Aorta (tissue), 5 donors: ENCODE measurements at regions not wholly inside any gene's neighbourhood (a gene's known extent, or its start where the extent isn't known, plus 50 kb on each side); places are given as distances from the start of the nearest gene placed in this dataset.

ENCODE experiments used
- ATAC-seq: fragments of 200-7000 bp; cut with Tn5 transposase; one replicate; pipeline ENCODE4 v1.9.1; 2022; ENCODE audit warnings: moderate library complexity; ENCODE audit not compliant: low FRiP score
- DNase-seq, 2 donors: peaks; one replicate each; pipeline ENCODE4 v3.0.0-alpha.2; 2020
- H3K27ac ChIP-seq, 2 donors: one replicate each; pipeline ENCODE4 v1.5.1; 2013; ENCODE audit warnings: low read length in 2 of 2, mild to moderate bottlenecking in 2 of 2, moderate library complexity in 2 of 2, control low read depth in 1 of 2, inconsistent platforms in 1 of 2, low read depth in 1 of 2
- H3K27me3 ChIP-seq, 2 donors: one replicate each; pipeline ENCODE4 v1.6.1; 2013; ENCODE audit warnings: control low read depth in 1 of 2, low read length in 1 of 2, mild to moderate bottlenecking in 1 of 2, moderate library complexity in 1 of 2; ENCODE audit not compliant: insufficient read depth in 2 of 2, control insufficient read depth in 1 of 2
- H3K36me3 ChIP-seq, 2 donors: one replicate each; pipeline ENCODE4 v1.6.1; 2013; ENCODE audit warnings: control low read depth in 1 of 2, low read length in 1 of 2, mild to moderate bottlenecking in 1 of 2; ENCODE audit not compliant: insufficient read depth in 2 of 2, control insufficient read depth in 1 of 2
- H3K4me1 ChIP-seq, 2 donors: one replicate each; pipeline ENCODE4 v1.6.1; 2013; ENCODE audit warnings: low read length in 2 of 2, control low read depth in 1 of 2, mild to moderate bottlenecking in 1 of 2, moderate library complexity in 1 of 2; ENCODE audit not compliant: insufficient read depth in 2 of 2, control insufficient read depth in 1 of 2
- H3K4me3 ChIP-seq, 2 donors: one replicate each; pipeline ENCODE4 v1.5.1; 2013; ENCODE audit warnings: low read length in 2 of 2, control low read depth in 1 of 2, mild to moderate bottlenecking in 1 of 2
- H3K9me3 ChIP-seq: one replicate; pipeline ENCODE4 v1.6.1; 2013; ENCODE audit warnings: mild to moderate bottlenecking, low read length; ENCODE audit not compliant: control insufficient read depth
- WGBS, 2 donors: extraction: QIAGEN DNeasy Blood & Tissue Kit; methylation state at CpG; one replicate each; pipeline ENCODE4 v1.1.7; 2013; 5-methylcytosine and 5-hydroxymethylcytosine counted together
- intact Hi-C, 2 donors: fragments of 100-400 bp; cut with DNase I; formaldehyde crosslinking; loops; one replicate each; pipeline versions ENCODE4 v1.14.2 to v1.15.0; 2022
- donor health status: healthy with polysubstance abuse.
- donor health status: Bipolar disorder and iron deficiency.
- donor health status: DM: no; HTN: no; CAD: no.
- donor health status: DM: no; HTN: no; CAD: no.
- donor health status: DM: yes; HTN: yes; CAD: no.

DNA sequence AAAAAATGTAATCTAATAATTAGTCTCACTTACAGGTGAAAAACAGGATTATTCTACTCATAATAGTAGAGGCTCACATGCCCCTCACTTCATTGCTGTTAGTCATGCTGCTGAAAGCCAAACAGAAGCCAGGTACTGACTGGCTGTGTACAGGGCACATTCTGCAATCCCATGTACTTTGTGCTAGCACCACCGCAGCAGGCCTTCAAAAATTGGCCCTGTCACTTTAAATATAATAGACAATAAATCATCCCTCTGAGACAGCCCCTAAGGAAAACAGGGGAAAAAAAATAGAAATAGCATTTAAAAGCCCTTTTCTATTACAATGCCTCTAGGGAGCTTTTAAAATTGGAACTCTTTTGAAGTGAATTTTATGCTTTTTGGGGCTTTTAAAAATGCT lies 723.8 kb downstream of the TUSC7 start:
- intact Hi-C loops: no loop called here
- Histone ChIP-seq H3K27ac (no peak overlapping the region), H3K27me3 (no peaks in the 10 kb centered on the region), H3K4me1 (no peaks in the 10 kb centered on the region), H3K36me3 (no peaks in the 10 kb centered on the region), H3K9me3 (no peaks in the 10 kb centered on the region), H3K4me3 (no peak overlapping the region)
- no peak for DNase-seq
- WGBS, 2 donors: 47 to 59% methylated on average over 1 of the region's 1 CpG
- no peak for ATAC-seq

DNA sequence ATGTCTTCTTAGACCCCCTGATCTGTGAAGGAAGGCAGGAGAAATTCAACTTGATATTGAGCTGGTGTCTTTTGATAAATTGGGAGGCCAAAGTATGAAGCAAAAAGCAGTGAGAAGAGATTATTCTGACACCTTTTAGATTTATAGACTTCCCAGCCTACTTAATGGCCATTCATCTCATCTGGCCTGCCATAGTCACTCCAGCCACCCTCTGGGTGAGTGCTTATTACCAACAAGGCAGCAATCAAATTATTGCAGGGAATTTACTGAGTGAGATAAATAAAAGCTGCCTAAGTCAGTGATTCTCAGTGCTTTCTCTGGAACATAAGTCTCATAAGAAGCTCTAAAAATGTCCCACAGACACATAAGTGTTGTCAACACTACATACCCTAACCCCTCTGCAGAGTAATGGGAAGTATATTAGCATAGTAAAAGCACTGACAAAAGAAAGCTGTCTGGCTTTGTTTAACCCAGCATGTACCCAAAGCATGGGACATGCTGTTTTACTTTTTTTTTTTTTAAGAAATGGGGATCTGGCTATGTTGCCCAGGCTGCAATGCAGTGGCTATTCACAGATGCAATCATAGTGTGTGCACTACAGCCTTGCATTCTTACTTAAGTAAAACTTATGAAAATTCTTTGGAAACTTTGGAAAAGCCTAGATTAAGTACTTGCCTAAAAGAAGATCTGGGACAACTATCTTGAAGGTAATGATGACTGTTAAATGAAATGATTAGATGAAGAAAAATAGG lies 725.3 kb downstream of the TUSC7 start:
- no peaks in the 10 kb centered on the region for H3K36me3 ChIP-seq
- no peaks in the 10 kb centered on the region for H3K9me3 ChIP-seq
- H3K27me3 ChIP-seq: no peaks in the 10 kb centered on the region
- intact Hi-C loops: no loop called here
- H3K4me3 ChIP-seq: no peak overlapping the region
- ATAC-seq (no peak), DNase-seq (no peak)
- H3K4me1 ChIP-seq: no peaks in the 10 kb centered on the region
- no peak overlapping the region for H3K27ac ChIP-seq

DNA sequence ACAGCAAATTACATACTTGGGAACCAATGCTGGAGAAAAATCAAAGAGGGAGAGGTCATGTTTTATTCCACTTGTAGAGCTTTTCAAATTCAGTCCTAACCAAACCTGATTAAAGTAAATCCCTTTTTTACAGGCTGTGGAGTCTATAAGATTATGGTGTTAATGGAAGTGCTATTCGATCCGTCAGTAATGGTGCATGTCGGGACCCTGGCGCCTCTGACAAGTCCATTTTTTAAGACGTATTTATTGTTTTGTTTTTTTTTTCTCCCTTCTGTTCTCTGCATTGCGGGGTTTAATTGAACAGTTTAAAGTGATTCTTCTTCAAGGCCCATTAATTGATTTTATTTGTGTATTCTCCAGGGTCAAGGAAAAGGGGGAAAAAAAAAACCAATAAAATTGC lies 725.9 kb downstream of the TUSC7 start:
- Histone ChIP-seq H3K4me3 (no peak overlapping the region), H3K36me3 (no peaks in the 10 kb centered on the region), H3K4me1 (no peaks in the 10 kb centered on the region), H3K9me3 (no peaks in the 10 kb centered on the region), H3K27me3 (no peaks in the 10 kb centered on the region), H3K27ac (no peak overlapping the region)
- 96% methylated on average over 6 of the region's 6 CpGs for WGBS, 2 donors
- ATAC-seq (no peak), DNase-seq (no peak)
- intact Hi-C loops: no loop called here

DNA sequence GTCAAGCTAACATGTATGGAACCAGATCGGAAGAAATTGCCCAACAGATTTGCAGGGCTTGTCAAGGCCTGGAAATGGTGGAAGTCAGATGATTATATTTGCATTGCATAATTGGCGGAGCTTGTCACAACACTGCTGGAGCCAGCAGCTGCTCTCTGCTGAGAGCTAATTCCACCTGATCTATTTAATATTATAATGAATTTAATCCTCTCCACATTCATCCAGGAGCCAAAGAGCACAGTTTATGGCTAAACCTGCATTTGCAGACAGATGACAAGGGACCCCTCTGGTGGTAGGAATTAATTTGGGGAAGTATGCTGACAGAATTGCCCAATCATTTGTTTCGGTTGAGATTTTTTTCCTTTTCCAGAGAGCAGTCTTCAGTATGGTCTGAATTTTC lies 730.2 kb downstream of the TUSC7 start:
- Histone ChIP-seq H3K9me3 (no peaks in the 10 kb centered on the region), H3K4me1 (peaks cover 0 to 4% of the 10 kb centered on the region in 2 donors), H3K36me3 (no peaks in the 10 kb centered on the region), H3K27ac (no peak overlapping the region), H3K27me3 (no peaks in the 10 kb centered on the region), H3K4me3 (no peak overlapping the region)
- ATAC-seq: no peak
- 77% methylated on average over 3 of the region's 3 CpGs for WGBS, 2 donors
- no peak for DNase-seq
- intact Hi-C loops: no loop called here

DNA sequence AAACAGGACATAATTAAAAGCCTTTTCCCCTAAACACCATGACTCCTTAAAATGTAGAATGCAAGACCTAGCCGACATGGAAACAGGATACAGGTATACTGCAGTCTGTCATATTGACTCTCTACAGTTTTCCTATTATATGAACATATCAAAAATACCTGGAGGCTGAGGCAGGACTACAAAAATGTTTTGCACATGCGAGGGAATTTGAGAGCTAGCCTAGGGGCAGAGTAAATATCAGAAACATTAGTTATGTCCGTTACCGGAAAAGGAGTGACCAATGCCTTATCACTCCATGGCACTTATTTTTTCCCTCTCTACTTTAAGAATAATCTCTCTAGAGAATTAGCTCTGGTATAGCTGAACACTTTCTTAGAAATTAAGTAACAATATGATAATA lies 732.3 kb downstream of the TUSC7 start:
- no peaks in the 10 kb centered on the region for H3K27me3 ChIP-seq
- H3K4me1 ChIP-seq: peaks cover 0 to 4% of the 10 kb centered on the region in 2 donors
- ATAC-seq (no peak), DNase-seq (no peak)
- no peaks in the 10 kb centered on the region for H3K9me3 ChIP-seq
- no peak overlapping the region for H3K27ac ChIP-seq
- 74 to 77% methylated on average over 4 of the region's 4 CpGs for WGBS, 2 donors
- H3K4me3 ChIP-seq: no peak overlapping the region
- intact Hi-C loops: no loop called here
- no peaks in the 10 kb centered on the region for H3K36me3 ChIP-seq

DNA sequence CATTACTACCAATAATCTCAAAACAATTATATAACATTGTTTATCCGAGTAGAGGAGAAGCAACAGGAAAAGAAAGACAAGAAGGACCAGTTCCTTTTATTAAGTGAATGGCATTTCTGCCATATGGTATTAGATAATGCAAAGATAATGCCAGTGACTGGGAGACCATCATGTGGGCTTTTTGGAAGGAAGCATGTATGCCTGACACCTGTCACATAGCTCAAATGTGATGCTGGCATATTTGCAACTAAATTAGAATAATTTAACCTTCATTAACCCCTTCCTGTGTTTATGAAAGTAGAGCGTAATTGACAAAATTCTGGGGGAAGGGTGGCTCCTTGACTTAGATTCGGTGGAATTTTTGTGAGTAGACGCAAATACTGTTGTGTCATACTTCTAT lies 733.0 kb downstream of the TUSC7 start:
- Histone ChIP-seq H3K27ac (no peak overlapping the region), H3K36me3 (no peaks in the 10 kb centered on the region), H3K9me3 (no peaks in the 10 kb centered on the region), H3K4me1 (peaks cover 0 to 4% of the 10 kb centered on the region in 2 donors), H3K27me3 (no peaks in the 10 kb centered on the region), H3K4me3 (no peak overlapping the region)
- ATAC-seq: no peak
- intact Hi-C loops: no loop called here
- WGBS, 2 donors: 42 to 43% methylated on average over 4 of the region's 4 CpGs
- no peak for DNase-seq

DNA sequence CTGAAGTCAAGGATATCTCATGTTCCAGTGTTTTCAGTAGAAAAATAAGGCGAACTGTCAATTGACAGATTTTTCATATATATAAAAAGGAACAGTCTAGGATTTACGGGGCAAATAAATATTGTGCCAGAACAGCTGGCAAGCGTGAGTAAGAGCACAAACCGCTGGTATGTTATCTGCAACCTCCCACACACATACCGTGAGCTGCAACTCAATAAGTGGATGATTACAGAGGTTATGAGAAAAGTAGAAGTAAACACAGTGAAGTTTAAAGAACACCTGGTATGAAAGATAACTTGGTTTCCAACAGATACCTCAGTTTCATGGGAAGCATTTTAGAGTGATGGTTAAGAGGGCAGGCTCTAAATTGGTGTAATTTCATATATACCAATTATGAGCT lies 733.4 kb downstream of the TUSC7 start:
- H3K4me1 ChIP-seq: peaks cover 0 to 4% of the 10 kb centered on the region in 2 donors
- H3K9me3 ChIP-seq: no peaks in the 10 kb centered on the region
- H3K4me3 ChIP-seq: no peak overlapping the region
- H3K27ac ChIP-seq: no peak overlapping the region
- intact Hi-C loops: no loop called here
- WGBS, 2 donors: 6 to 8% methylated on average over 5 of the region's 5 CpGs
- ATAC-seq: no peak
- no peaks in the 10 kb centered on the region for H3K27me3 ChIP-seq
- no peaks in the 10 kb centered on the region for H3K36me3 ChIP-seq
- DNase-seq: no peak

DNA sequence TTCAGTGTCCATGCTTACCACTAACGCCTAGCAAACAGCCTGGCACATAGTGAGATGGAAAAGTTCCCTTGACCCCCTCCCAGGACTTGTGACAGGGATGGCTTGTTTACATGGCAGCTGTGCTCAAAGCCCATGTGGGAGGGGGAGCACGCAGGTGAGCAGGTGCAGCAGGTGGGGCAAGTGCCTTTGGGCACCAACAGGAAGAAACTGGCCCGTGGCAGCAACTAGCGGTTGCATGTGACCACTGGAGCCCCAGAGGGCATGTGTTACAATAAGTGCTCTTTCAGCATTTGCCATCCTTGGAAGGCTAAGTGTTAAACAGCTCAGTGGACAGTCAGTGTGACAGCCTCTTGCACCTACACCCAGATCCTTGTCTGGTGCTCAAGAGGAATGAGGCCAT lies 734.6 kb downstream of the TUSC7 start:
- intact Hi-C loops: no loop called here
- no peak for ATAC-seq
- H3K36me3 ChIP-seq: no peaks in the 10 kb centered on the region

DNA sequence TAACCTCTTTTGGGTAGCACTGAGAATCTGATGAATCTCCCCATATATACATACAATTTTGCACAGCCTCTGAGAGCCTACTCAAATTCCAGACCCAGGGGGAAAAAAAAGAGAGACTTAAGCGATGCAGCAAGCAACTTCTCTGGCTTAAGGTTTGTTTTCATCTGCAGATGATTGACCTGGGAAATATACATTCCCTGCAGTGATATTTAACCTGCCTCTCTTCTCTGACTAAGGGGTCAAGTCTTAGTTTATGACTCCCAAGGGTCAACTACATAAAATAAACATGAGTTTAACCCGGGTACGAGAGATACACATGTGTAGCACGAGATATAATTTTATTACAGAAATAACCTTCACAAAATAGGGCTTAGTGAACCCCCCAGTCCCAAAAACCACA lies 737.8 kb downstream of the TUSC7 start:
- WGBS, 2 donors: 51 to 63% methylated on average over 4 of the region's 4 CpGs
- intact Hi-C loops: no loop called here
- H3K9me3 ChIP-seq: no peaks in the 10 kb centered on the region
- no peak overlapping the region for H3K4me3 ChIP-seq
- H3K27me3 ChIP-seq: no peaks in the 10 kb centered on the region
- no peak overlapping the region for H3K27ac ChIP-seq
- no peaks in the 10 kb centered on the region for H3K36me3 ChIP-seq
- H3K4me1 ChIP-seq: peaks cover 0 to 3% of the 10 kb centered on the region in 2 donors
- DNase-seq: no peak
- ATAC-seq: no peak

More for the DNA sequence above, 734.6 kb downstream of the TUSC7 start:
- Histone ChIP-seq H3K27ac (no peak overlapping the region), H3K27me3 (no peaks in the 10 kb centered on the region), H3K4me1 (peaks cover 0 to 4% of the 10 kb centered on the region in 2 donors), H3K4me3 (no peak overlapping the region), H3K9me3 (no peaks in the 10 kb centered on the region)
- DNase-seq: no peak
- WGBS, 2 donors: 95 to 99% methylated on average over 4 of the region's 4 CpGs
